ENCODE measurements at regions not wholly inside any gene's neighbourhood (a gene's known extent, or its start where the extent isn't known, plus 50 kb on each side); places are given as distances from the start of the nearest gene placed in this dataset.

GRCh38 chr12:11946161-11946560, 124.6 kb upstream of the BCL2L14 start:
- DNase-seq, result no peak

GRCh38 chr12:11947213-11947612, 123.5 kb upstream of the BCL2L14 start:
- DNase-seq, result no peak

- DNase-seq, result no peak
Measured at GRCh38 chr12:11949738-11950411, 120.9 kb upstream of the BCL2L14 start.

- DNase-seq, result no peak
Measured at GRCh38 chr12:11951209-11951608, 119.5 kb upstream of the BCL2L14 start.

- DNase-seq, result no peak
Measured at GRCh38 chr12:11953523-11953922, 117.2 kb upstream of the BCL2L14 start.

GRCh38 chr12:11954181-11954580, 116.6 kb upstream of the BCL2L14 start:
- no peak for DNase-seq

- no peak for DNase-seq
Measured at GRCh38 chr12:11958221-11959091, 112.3 kb upstream of the BCL2L14 start.

GRCh38 chr12:11959117-11959823, 111.5 kb upstream of the BCL2L14 start:
- no peak for DNase-seq

- no peak for DNase-seq
Measured at GRCh38 chr12:11960646-11961045, 110.1 kb upstream of the BCL2L14 start.

- DNase-seq, result no peak
Measured at GRCh38 chr12:11961686-11962085, 109.1 kb upstream of the BCL2L14 start.

- DNase-seq, result no peak
Measured at GRCh38 chr12:11962860-11963259, 107.9 kb upstream of the BCL2L14 start.

GRCh38 chr12:11963841-11964471, 106.8 kb upstream of the BCL2L14 start:
- no peak for DNase-seq

GRCh38 chr12:11965258-11965910, 105.4 kb upstream of the BCL2L14 start:
- no peak for DNase-seq

GRCh38 chr12:11967376-11968047, 103.2 kb upstream of the BCL2L14 start:
- no peak for DNase-seq

GRCh38 chr12:11968048-11968383, 102.7 kb upstream of the BCL2L14 start:
- no peak for DNase-seq

- DNase-seq, result no peak
Measured at GRCh38 chr12:11968516-11968915, 102.2 kb upstream of the BCL2L14 start.

- no peak for DNase-seq
Measured at GRCh38 chr12:11969437-11970154, 101.1 kb upstream of the BCL2L14 start.

GRCh38 chr12:11970155-11970520, 100.6 kb upstream of the BCL2L14 start:
- no peak for DNase-seq

- DNase-seq, result no peak
Measured at GRCh38 chr12:11973396-11973795, 97.3 kb upstream of the BCL2L14 start.

GRCh38 chr12:11976005-11976404, 94.7 kb upstream of the BCL2L14 start:
- DNase-seq, result no peak

GRCh38 chr12:11978726-11979384, 91.9 kb upstream of the BCL2L14 start:
- DNase-seq, result no peak

Data from T-helper 9 cell (primary cell).